Left renal cortex interstitium (tissue), 4 donors: ENCODE measurements at regions not wholly inside any gene's neighbourhood (a gene's known extent, or its start where the extent isn't known, plus 50 kb on each side); places are given as distances from the start of the nearest gene placed in this dataset.

Experiments used
- DNase-seq, 4 donors: peaks; one replicate each; pipeline ENCODE4 v3.0.0-alpha.2; 2013; ENCODE audit warnings: low read depth in 4 of 4, low spot score in 2 of 4, missing footprints in 1 of 4

DNA sequence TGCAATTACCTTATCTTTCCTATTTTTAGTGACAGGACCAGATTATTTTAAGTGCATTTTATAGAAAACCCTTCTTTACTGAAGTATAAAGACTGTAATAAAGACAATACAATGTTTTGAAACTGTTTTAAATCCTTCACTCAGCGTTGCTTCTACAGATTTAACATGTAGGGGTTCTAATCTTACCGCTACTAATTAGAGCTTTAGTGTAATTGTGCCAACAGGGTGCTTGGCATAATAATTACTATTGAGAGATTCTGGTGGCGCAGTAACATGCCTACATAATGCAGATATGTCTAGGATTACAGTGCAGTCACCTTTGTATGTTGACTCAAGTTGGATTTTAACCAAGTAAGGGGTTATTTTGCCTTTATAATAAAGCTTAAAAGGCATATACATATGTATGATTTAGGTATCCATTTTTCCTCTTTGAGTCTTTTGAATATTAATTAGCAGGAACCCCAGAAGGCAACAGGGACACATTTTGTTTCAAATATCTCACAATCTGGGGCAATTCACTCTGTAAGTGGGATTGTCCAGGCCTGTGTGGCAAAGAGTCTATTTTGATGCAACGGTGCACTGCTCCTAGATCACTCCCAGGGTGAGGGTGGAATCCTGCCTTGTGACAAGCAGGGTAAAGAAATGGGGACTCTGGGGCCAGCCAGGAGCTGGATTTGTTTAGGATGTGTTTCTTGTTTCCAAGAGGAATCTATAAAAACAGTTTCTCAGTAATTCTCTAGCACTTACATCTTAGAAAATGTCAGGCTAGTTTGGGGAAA is 604.7 kb upstream of the SALL1 start:
- DNase-seq, result no peak

DNA sequence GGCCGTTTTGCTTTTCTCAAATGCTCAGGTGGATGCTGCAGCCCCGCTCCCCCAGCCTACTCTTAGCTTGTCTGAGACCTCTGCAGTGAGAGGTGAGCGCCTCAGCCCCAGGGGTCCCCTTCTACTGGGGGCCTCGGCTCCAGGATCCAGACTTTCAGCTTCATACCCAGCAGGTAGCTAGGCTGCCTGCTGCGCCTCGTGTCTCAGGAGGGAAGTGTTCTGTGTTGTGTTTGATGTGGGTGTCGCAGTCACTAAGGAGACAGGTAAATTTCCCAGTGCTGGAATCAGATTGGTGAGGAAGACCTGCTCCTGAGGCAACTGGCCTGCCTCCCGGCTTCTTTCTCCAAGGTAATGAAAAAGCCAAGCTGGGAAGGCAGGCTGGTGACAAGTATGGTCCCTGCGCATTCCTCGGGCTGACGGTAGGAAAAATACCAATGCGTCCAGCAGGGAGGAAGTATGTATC is 604.0 kb upstream of the SALL1 start:
- no peak for DNase-seq

DNA sequence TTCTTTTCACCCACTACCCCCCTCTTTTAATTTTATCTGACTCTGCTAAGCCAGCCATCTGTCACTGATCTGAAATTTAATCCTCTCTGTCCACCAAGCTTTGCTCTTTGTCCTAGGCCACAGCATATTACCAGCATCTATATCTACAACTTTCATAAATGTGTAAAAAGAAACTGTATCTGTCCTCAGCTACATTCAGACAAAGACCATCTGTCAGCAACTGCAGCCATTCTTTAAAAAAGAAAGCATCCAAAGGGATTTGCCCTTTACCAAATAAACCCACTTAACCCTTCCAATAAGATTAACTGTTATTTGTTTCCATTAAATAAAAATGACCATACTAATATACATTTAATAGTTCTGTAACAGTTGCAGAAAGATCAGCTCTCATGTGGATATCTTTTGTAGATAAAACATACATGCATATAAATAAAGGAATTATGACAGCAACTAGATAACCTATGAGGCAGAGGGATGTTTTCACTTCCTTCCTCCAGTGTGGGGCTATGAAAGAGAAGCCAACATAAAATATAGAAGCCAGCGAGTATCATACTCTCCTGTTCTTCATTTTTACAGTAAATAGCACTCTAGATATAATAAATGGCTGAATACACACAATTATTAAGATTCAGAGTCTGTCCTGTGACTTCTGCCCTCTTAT is 602.5 kb upstream of the SALL1 start:
- no peak for DNase-seq

DNA sequence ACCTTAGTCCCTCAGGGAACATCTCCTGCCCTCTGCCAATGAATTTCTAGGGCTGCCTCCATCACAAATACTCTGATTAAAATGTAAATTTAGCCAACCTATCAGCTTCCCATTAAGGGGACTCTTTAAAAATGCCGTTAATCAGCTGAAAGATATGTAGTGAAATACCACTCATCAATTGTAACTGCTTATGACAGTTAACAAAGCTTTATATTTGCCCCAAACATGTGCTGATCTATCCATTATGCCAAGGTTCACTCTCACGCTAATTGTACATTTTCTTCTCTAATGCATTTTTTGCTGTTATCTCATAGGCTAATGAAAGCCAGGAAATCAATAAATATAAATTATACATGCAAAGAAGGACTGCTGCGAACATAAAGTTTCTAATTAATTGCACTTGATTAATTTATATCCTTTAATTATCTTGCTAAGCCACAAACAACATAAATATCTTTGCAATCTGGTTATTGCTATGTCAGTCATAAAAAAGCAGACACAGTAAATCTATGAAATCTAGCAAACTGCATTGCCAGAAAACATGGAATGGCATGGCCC is 601.4 kb upstream of the SALL1 start:
- DNase-seq, result no peak

DNA sequence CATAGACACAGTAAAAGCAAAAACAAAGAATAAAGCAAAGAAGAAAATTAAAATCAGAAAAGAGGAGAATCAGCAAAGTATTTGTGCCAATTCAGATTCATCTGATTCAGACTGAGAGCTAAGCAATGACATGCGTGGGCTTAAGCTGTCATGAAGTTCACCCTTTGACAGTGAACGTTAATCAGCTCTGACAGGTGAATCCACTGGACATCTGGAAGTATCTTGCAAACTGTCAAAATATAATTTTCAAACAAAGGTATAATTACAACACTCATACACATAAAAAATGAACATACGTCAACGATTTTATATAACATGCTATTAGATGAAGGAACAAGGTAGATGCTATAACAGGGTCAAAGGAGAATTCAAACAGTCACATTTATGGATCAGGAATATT is 596.3 kb upstream of the SALL1 start:
- no peak for DNase-seq

DNA sequence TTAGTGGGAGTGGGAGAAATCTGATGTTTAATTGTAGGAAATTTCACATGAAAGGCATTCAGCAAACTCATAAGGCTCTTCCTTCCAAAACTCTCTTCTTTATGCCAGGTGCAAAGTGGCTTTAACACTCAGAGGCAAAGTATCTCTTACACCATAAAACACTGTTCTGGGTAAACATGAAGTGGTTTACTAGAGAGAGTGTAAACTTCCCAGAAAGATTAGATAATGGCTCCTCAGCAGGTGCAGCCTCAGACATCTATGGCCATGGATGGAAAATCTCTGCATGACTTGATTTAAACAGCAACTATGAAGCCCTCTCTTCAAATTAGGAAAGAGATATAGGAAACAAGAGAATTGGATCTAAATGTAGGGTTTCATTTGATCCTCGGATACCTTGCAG is 583.1 kb upstream of the SALL1 start:
- no peak for DNase-seq

DNA sequence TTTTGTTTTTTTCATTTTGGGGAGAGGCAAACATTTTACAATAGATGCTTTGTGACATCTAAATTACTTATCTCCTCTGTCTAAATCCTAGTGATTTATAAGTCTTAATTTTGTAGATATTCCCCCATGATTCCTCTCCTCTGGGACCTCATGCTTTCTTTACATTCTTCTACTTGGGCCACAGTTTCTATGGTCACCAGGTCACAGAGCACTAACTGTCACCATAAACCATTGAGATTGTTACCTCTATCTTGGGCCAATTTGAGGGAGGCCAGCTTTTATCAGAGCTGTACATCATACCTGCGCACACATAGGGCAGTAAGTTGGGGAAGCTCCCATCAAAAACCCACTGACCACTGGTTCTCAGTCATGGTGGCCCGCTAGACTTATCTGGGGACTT is 582.1 kb upstream of the SALL1 start:
- no peak for DNase-seq

- no peak for DNase-seq
These were observed 580.1 kb upstream of the SALL1 start for GRCh38 chr16:51731160-51731559.

DNA sequence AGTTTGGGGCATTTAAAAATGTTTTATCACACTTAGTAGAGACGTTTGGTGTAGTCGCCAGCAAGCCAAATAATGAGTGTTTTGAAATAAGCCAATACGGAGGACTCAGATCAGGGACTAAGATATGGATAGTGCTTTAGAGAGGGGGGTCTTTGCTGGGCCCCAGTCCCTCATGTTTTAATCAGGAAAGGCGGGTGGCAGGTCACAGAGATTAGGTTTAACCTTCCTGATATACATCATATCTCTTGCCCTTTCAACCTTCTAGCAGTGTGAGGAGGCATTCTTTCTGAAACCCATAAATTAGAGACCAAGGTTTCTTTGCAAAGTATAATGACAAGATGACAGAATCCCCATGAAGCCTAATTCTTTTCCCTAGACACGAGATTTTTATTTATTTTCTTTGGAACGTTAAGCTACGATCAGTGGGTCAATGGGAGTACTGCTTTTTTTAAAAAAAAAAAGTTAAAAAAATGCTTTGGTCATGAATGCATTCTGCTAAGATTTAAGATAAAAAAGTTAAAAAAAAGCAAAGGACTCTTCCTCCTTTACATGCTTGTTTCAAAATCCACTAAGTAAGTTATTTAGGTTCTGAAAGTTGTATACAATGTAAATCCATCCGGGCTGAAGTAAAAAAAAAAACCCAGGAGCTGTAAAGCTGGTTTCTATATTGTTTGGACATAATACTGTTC is 572.1 kb upstream of the SALL1 start:
- DNase-seq, result peak in 2 of 4 donors; percentile 50 to 67

- DNase-seq, result no peak
These were observed 571.4 kb upstream of the SALL1 start for GRCh38 chr16:51722467-51722866.

DNA sequence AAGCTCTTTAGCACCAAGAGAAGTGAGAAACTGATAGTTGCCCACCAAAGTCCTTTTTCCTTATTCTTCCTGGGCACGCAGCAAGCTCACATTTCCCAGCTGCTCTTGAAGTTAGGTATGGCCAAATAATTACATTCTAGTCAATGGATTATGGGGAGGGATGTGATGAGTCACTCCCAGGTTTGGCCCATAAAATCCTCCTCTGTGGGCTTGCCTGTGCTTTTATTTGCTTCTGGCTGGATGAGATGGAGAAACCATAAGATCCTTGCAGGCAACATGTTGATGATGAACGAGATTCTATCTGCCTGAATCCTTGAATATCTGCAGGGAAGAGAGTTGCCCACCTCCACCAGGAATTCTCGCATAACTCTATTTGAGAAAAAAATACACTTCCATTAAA is 568.3 kb upstream of the SALL1 start:
- no peak for DNase-seq

DNA sequence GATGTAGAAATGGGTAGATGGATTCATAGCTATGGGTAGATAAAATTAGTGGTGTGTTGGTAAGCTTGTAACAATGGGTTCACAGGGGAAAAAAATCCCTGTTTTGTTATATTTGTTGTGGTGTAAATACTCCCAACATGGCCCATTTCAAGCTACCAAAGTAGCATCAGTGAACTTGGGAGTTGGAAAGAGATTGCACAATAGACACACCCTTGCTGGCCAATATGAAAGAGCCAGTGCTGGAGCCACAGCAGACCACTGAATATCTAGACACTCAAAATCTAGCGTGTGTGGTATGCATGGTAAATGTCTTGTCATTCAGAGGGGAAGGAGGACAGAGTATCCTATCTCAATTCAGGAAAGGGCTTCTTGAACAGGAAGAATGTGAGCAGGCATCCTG is 565.1 kb upstream of the SALL1 start:
- no peak for DNase-seq

- no peak for DNase-seq
These were observed 562.4 kb upstream of the SALL1 start for GRCh38 chr16:51713502-51713901.

DNA sequence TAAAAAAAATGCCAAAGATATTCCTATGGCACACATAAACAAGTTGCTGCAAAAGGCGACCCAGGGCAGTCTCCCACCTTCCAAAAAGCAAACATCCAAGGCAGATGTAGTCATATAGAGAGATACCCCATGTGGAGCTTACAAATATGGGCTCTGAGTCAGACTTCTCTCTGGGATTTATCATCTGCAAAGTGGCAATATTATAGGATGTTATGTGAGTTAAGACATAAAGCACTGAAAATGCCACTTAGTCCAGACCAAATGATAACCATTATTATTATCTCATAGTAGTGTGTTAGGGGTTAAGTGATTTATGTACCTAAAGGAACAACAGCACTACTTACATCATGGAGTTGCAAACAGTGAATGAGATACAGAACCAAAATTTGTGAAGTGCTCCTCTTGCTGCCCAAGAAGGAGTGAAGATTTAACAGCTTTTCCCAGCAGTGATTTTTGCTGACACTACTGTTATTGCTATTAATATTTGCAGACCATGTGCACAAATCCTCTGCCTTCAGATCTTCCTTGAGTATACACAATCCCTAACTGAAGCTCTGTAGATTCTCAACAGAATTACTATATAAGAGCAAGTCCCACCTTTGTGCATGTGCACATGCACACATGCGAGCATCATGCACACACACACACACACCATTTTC is 560.0 kb upstream of the SALL1 start:
- no peak for DNase-seq

DNA sequence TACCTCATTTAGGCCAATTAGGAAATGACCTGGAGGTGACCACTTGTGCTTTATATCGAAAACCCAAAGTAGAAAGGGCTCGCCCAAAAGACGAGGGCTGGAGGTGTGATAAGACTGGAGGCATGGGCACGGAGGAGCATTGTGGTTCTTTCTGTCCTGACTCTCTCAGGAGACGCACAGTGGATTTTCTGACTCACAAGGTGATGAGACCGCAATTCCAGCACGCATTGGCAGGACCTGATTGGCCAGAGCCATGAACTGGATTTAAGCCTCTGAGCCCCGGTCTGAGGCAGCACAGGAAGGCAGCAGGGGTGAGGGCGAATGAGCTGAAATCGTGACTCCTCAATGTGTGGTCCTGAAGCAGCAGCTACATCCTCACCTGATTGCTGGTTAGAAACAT is 559.1 kb upstream of the SALL1 start:
- no peak for DNase-seq

DNA sequence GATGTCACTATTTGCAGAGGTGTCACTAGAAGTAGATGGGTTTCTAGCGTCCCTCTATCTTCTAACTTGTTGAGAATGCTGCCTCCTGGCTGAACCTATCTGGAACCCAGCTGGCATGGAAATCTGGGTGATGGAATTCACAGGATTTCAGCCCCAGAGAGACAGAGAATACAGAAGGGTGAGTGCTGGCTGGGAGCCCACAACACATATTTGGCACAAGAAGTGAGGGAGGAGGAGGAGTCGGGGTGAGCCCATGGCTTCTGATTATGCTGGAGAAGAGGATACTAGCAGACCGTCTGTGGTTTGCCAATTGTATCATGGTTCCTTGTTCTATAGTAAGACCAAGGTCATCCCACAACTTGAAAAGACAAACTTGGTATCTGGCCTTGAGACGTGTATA is 557.8 kb upstream of the SALL1 start:
- no peak for DNase-seq

DNA sequence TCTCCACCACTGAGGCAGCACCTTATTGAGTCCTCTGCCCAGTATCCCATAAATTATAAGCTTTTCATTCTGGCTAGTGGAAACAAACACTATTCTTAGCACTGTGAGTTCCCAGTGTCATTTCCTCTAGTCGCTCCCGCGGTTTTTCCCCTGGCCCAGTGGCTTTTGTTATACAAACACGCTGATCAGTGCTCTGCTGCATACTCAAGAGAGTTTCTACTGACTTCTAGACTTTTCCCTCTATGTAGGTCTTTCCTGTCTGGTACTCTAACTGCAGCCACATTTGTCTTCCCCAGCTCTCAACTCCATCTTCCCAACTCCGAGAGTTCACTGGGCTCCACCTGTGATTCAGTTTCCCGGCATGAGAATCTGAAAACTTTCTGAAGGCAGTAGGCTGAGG is 556.6 kb upstream of the SALL1 start:
- DNase-seq, result no peak

GRCh38 chr16:51705142-51705541 is 554.1 kb upstream of the SALL1 start:
- DNase-seq, result no peak

GRCh38 chr16:51701025-51701424 is 550.0 kb upstream of the SALL1 start:
- DNase-seq, result no peak

DNA sequence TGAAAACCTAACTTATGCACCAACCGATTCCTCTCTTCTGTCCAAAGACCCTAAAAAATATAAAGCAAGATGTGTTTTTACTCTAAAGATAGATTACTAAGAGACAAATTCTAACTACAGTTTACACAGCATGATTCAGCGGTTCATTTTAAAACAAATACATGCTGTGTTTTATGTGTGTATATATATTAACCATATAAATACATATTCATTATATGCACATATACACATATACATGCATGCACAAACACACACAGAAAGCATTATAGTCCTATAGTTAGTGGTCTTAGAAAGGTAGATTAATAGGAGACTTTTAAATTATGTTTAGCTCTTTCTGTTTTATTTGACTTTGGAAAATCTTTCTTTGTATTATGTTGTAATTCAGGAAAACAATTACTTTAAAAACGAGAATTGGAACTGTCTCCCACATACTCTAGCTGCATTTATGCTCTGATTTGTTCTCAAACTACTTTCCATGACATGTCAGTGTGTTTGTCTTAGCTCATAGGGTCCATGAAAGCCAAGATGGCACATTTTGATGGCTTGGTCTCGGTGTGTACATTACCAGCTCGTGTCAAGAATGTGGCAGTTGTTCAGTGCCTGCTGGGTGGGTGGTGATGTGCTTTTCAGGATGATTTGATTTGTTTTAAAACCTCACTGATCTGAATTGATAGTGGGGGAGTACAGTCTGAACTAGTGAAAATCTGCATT is 548.8 kb upstream of the SALL1 start:
- no peak for DNase-seq
